ENCODE measurements at regions not wholly inside any gene's neighbourhood (a gene's known extent, or its start where the extent isn't known, plus 50 kb on each side); places are given as distances from the start of the nearest gene placed in this dataset.

DNA sequence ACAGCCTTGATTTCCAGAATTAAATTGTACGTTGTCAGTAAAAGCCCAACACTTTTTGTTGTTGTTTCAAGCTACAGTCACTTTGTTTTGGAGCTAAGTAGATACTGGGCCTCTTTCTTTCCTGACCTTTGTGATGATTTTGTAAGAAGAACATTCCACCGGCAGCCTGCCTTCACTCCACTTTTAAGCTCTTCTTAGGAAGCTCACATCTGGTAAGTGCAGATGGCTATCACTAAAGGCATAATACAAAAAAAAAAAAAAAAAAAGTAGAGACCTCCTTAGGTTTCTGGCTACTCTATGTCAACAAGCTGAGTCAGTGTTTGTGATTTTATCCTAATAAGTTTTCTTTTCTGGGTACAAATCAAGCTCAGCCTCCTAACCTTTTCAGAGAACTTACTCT, 1922.1 kb upstream of the WWC1 start:
- ATAC-seq (no peak), FAIRE-seq (no peak), DNase-seq (ENCODE audit: low read depth, low spot score) (no peak)
- TF ChIP-seq SMARCA5 (IDR thresholded peaks at IDR 0.05) (no peak), FOS (IDR thresholded peaks at IDR 0.05; ENCODE audit: borderline replicate concordance, extremely low read depth, insufficient read length) (no peak), NR2C1 (IDR thresholded peaks at IDR 0.05) (no peak), WRNIP1 (IDR thresholded peaks at IDR 0.05; ENCODE audit: borderline replicate concordance, low read depth, low read length) (no peak), ZNF24 (IDR thresholded peaks at IDR 0.05) (no peak), ESRRA (IDR thresholded peaks at IDR 0.05; ENCODE audit: low read length) (no peak), JUND (IDR thresholded peaks at IDR 0.05; ENCODE audit: low read depth, low read length) (no peak), CHD2 (IDR thresholded peaks at IDR 0.05; ENCODE audit: borderline replicate concordance, low read depth, low read length) (no peak), RCOR1 (conservative IDR thresholded peaks at IDR 0.05; ENCODE audit: low read depth, low read length) (no peak), CEBPB (IDR thresholded peaks at IDR 0.05; ENCODE audit: borderline replicate concordance in 1 of 2, low read depth in 2 of 2, low read length in 2 of 2) (no peak), JUNB (IDR thresholded peaks at IDR 0.05) (no peak), YBX1 (IDR thresholded peaks at IDR 0.05) (no peak), IRF4 (IDR thresholded peaks at IDR 0.05; ENCODE audit: low read depth, low read length) (no peak), STAT1 (conservative IDR thresholded peaks at IDR 0.05) (no peak), BCL11A (IDR thresholded peaks at IDR 0.05; ENCODE audit: low read depth, low read length) (no peak), TAF1 (IDR thresholded peaks at IDR 0.05; ENCODE audit: borderline replicate concordance, low read depth, low read length) (no peak)
- TF ChIP-seq, protein P1, sequence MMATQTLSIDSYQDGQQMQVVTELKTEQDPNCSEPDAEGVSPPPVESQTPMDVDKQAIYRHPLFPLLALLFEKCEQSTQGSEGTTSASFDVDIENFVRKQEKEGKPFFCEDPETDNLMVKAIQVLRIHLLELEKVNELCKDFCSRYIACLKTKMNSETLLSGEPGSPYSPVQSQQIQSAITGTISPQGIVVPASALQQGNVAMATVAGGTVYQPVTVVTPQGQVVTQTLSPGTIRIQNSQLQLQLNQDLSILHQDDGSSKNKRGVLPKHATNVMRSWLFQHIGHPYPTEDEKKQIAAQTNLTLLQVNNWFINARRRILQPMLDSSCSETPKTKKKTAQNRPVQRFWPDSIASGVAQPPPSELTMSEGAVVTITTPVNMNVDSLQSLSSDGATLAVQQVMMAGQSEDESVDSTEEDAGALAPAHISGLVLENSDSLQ (IDR thresholded peaks at IDR 0.05): no peak
- TF ChIP-seq, protein P2, sequence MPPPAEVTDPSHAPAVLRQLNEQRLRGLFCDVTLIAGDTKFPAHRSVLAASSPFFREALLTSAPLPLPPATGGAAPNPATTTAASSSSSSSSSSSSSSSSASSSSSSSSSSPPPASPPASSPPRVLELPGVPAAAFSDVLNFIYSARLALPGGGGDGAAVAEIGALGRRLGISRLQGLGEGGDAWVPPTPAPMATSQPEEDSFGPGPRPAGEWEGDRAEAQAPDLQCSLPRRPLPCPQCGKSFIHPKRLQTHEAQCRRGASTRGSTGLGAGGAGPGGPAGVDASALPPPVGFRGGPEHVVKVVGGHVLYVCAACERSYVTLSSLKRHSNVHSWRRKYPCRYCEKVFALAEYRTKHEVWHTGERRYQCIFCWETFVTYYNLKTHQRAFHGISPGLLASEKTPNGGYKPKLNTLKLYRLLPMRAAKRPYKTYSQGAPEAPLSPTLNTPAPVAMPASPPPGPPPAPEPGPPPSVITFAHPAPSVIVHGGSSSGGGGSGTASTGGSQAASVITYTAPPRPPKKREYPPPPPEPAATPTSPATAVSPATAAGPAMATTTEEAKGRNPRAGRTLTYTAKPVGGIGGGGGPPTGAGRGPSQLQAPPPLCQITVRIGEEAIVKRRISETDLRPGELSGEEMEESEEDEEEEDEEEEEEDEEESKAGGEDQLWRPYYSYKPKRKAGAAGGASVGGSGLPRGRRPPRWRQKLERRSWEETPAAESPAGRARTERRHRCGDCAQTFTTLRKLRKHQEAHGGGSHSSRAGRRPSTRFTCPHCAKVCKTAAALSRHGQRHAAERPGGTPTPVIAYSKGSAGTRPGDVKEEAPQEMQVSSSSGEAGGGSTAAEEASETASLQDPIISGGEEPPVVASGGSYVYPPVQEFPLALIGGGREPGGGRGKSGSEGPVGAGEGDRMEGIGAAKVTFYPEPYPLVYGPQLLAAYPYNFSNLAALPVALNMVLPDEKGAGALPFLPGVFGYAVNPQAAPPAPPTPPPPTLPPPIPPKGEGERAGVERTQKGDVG (CRISPR knock-in tag; IDR thresholded peaks at IDR 0.05): no peak
- no peaks in the 10 kb centered on the region for H3K9me3 ChIP-seq (replicated peaks; ENCODE audit: control insufficient read depth, insufficient read depth, low read length)
- H3K27ac ChIP-seq (ENCODE audit: control insufficient read depth, insufficient read depth): no peak overlapping the region
- H3K79me2 ChIP-seq (ENCODE audit: control insufficient read depth, insufficient read depth, low read length): no peaks in the 10 kb centered on the region
- CTCF ChIA-PET: no interaction called here
- intact Hi-C loops (cut with micrococcal nuclease; ENCODE audit: unreplicated experiment): no loop called here
- no peaks in the 10 kb centered on the region for H3K36me3 ChIP-seq (ENCODE audit: control insufficient read depth in 2 of 2, insufficient read depth in 2 of 2, low read length in 1 of 2)
- H2AFZ ChIP-seq (ENCODE audit: control insufficient read depth, low read depth, low read length): no peak overlapping the region
- no peaks in the 10 kb centered on the region for H4K20me1 ChIP-seq (ENCODE audit: control insufficient read depth, insufficient read depth)
- RAD21 ChIA-PET (ENCODE audit: unreplicated experiment): no interaction called here
- SMC1A ChIA-PET (ENCODE audit: uncharacterized antibody, unreplicated experiment): interaction anchor here (0.6 to 1.4 kb wide), 3 partner anchors 10 to 1846 kb away, joined by 3 to 4 read pairs (median 3); no protein-coding TSS in a partner anchor
- no TSS peak for BruUV-seq (replicated peaks)
- H3K9ac ChIP-seq (ENCODE audit: control insufficient read depth, insufficient read depth, low read length): no peak overlapping the region
- H3K4me3 ChIP-seq: no peak overlapping the region
- no peaks in the 10 kb centered on the region for H3K4me1 ChIP-seq (ENCODE audit: control insufficient read depth, insufficient read depth, low read length)
- H3K4me2 ChIP-seq (ENCODE audit: control insufficient read depth, insufficient read depth): no peak overlapping the region
- WGBS (ENCODE audit: insufficient coverage, insufficient replicate concordance, low lambda C conversion rate, missing lambda C conversion rate): 56% methylated on average over 2 of the region's 2 CpGs
- POLR2A ChIA-PET: no interaction called here
- H3K27me3 ChIP-seq (replicated peaks in 1 of 2; ENCODE audit: control insufficient read depth in 2 of 2, insufficient read depth in 2 of 2, low read length in 1 of 2): no peaks in the 10 kb centered on the region
- in situ Hi-C loops (cut with MboI): no loop called here

All from GM12878 (cell line).